ENCODE measurements at regions not wholly inside any gene's neighbourhood (a gene's known extent, or its start where the extent isn't known, plus 50 kb on each side); places are given as distances from the start of the nearest gene placed in this dataset.

GRCh38 chr16:8502446-8502845 lies 87.9 kb downstream of the TMEM114 start:
- TF ChIP-seq, protein P1, sequence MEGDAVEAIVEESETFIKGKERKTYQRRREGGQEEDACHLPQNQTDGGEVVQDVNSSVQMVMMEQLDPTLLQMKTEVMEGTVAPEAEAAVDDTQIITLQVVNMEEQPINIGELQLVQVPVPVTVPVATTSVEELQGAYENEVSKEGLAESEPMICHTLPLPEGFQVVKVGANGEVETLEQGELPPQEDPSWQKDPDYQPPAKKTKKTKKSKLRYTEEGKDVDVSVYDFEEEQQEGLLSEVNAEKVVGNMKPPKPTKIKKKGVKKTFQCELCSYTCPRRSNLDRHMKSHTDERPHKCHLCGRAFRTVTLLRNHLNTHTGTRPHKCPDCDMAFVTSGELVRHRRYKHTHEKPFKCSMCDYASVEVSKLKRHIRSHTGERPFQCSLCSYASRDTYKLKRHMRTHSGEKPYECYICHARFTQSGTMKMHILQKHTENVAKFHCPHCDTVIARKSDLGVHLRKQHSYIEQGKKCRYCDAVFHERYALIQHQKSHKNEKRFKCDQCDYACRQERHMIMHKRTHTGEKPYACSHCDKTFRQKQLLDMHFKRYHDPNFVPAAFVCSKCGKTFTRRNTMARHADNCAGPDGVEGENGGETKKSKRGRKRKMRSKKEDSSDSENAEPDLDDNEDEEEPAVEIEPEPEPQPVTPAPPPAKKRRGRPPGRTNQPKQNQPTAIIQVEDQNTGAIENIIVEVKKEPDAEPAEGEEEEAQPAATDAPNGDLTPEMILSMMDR (IDR thresholded peaks at IDR 0.05): no peak
- no peak for TF ChIP-seq EZH2 (IDR thresholded peaks at IDR 0.05; ENCODE audit: borderline replicate concordance, insufficient read depth, low read depth, low read length, poor library complexity, severe bottlenecking)
